ENCODE measurements at regions not wholly inside any gene's neighbourhood (a gene's known extent, or its start where the extent isn't known, plus 50 kb on each side); places are given as distances from the start of the nearest gene placed in this dataset.

DNA sequence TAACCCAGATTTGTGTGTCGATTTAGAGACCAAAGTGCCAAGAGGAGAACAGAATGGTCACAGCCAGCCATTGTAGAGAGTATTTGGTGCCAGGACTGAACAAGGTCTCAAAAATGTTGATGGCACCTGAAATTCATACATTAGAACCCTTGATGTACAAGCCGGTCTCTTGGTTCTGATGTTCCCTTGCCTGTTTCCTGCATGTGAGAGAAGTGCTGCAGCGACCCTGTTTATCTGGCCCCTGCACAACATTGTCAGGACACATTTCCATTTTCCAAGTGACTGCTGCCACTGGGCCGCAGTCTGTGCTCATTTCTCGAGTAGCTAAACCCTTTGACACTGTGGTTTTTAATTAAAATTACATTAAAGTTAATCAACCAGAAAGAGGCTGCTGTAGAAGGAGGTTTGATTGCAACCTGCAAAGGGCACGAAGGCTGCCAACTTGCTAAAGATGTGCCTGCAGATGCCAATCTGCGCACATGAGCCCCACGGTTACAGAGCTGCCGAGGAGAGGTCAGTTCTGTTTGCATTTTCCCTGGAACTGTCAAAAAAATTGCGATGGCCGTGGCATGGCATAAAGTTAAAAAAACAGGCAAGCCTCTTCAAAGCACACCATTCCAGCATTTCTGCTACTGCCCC is 136.4 kb upstream of the CMC1 start:
- dilution Hi-C loops (cut with MboI; ENCODE audit: extremely low pct_ligation_motif_present, low sequenced_read_pairs): no loop called here
- Histone ChIP-seq H3K4me1 (ENCODE audit: control insufficient read depth, extremely low read depth, insufficient read depth, low read length) (no peaks in the 10 kb centered on the region), H3K9me3 (ENCODE audit: control insufficient read depth, low read depth, low read length) (no peaks in the 10 kb centered on the region), H3K79me2 (ENCODE audit: control insufficient read depth, insufficient read depth, low read length) (no peaks in the 10 kb centered on the region), H3K9ac (ENCODE audit: control insufficient read depth, extremely low read depth, insufficient read depth, low read length) (no peak overlapping the region), H3K4me3 (ENCODE audit: control insufficient read depth in 2 of 3, extremely low read depth in 1 of 3, insufficient read depth in 2 of 3, low read depth in 1 of 3, low read length in 3 of 3) (no peak overlapping the region), H4K20me1 (ENCODE audit: control insufficient read depth, extremely low read depth, insufficient read depth, low read length) (no peaks in the 10 kb centered on the region), H3K36me3 (ENCODE audit: control insufficient read depth in 2 of 2, extremely low read depth in 1 of 2, insufficient read depth in 2 of 2, low read length in 2 of 2) (no peaks in the 10 kb centered on the region), H3K4me2 (ENCODE audit: control insufficient read depth, extremely low read depth, insufficient read depth, low read depth, low read length) (no peak overlapping the region), H3K27me3 (ENCODE audit: control insufficient read depth, extremely low read depth, insufficient read depth, low read length) (no peaks in the 10 kb centered on the region), H3K27ac (ENCODE audit: control insufficient read depth, insufficient read depth, low read length) (no peak overlapping the region), H2AFZ (ENCODE audit: control insufficient read depth, low read length) (no peak overlapping the region), H3K9me1 (ENCODE audit: control insufficient read depth, extremely low read depth, insufficient read depth, low read length) (no peaks in the 10 kb centered on the region)
- FAIRE-seq (no peak), DNase-seq (ENCODE audit: low read depth, low spot score) (no peak)
- no peak for TF ChIP-seq EZH2 (IDR thresholded peaks at IDR 0.05; ENCODE audit: low read length)
- TF ChIP-seq, protein P1, sequence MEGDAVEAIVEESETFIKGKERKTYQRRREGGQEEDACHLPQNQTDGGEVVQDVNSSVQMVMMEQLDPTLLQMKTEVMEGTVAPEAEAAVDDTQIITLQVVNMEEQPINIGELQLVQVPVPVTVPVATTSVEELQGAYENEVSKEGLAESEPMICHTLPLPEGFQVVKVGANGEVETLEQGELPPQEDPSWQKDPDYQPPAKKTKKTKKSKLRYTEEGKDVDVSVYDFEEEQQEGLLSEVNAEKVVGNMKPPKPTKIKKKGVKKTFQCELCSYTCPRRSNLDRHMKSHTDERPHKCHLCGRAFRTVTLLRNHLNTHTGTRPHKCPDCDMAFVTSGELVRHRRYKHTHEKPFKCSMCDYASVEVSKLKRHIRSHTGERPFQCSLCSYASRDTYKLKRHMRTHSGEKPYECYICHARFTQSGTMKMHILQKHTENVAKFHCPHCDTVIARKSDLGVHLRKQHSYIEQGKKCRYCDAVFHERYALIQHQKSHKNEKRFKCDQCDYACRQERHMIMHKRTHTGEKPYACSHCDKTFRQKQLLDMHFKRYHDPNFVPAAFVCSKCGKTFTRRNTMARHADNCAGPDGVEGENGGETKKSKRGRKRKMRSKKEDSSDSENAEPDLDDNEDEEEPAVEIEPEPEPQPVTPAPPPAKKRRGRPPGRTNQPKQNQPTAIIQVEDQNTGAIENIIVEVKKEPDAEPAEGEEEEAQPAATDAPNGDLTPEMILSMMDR (optimal IDR thresholded peaks at IDR 0.05 in 1 of 3, IDR thresholded peaks at IDR 0.05 in 1 of 3, conservative IDR thresholded peaks at IDR 0.05 in 1 of 3; ENCODE audit: extremely low read depth in 1 of 3, insufficient read depth in 2 of 3, low read length in 3 of 3): no peak

DNA sequence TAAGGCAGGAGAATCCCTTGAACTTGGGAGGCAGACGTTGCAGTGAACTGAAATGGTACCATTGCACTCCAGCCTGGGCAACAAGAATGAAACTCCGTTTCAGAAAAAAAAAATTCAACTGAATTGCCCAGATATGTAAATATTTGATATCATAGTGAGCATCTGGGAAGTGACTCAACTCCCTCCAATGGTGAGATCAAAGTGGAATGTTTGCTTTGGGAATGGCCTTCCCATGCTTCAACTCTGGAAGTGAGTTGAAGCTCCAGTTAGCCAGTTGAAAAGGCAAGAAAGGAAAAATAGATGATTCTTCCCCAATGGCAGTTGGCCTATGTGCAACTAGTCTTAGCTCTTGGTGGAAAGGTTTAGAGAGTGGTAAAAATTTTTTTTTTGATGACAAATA is 131.6 kb upstream of the CMC1 start:
- Histone ChIP-seq H4K20me1 (ENCODE audit: control insufficient read depth, extremely low read depth, insufficient read depth, low read length) (no peaks in the 10 kb centered on the region), H3K79me2 (ENCODE audit: control insufficient read depth, insufficient read depth, low read length) (no peaks in the 10 kb centered on the region), H3K27ac (ENCODE audit: control insufficient read depth, insufficient read depth, low read length) (no peak overlapping the region), H3K9ac (ENCODE audit: control insufficient read depth, extremely low read depth, insufficient read depth, low read length) (no peak overlapping the region), H3K36me3 (ENCODE audit: control insufficient read depth in 2 of 2, extremely low read depth in 1 of 2, insufficient read depth in 2 of 2, low read length in 2 of 2) (no peaks in the 10 kb centered on the region), H3K4me3 (ENCODE audit: control insufficient read depth in 2 of 3, extremely low read depth in 1 of 3, insufficient read depth in 2 of 3, low read depth in 1 of 3, low read length in 3 of 3) (no peak overlapping the region), H3K9me3 (ENCODE audit: control insufficient read depth, low read depth, low read length) (no peaks in the 10 kb centered on the region), H3K4me1 (ENCODE audit: control insufficient read depth, extremely low read depth, insufficient read depth, low read length) (no peaks in the 10 kb centered on the region), H3K9me1 (ENCODE audit: control insufficient read depth, extremely low read depth, insufficient read depth, low read length) (no peaks in the 10 kb centered on the region), H2AFZ (ENCODE audit: control insufficient read depth, low read length) (no peak overlapping the region), H3K4me2 (ENCODE audit: control insufficient read depth, extremely low read depth, insufficient read depth, low read depth, low read length) (no peak overlapping the region), H3K27me3 (ENCODE audit: control insufficient read depth, extremely low read depth, insufficient read depth, low read length) (no peaks in the 10 kb centered on the region)
- TF ChIP-seq EZH2 (IDR thresholded peaks at IDR 0.05; ENCODE audit: low read length): no peak
- TF ChIP-seq, protein P1 (optimal IDR thresholded peaks at IDR 0.05 in 1 of 3, IDR thresholded peaks at IDR 0.05 in 1 of 3, conservative IDR thresholded peaks at IDR 0.05 in 1 of 3; ENCODE audit: extremely low read depth in 1 of 3, insufficient read depth in 2 of 3, low read length in 3 of 3): no peak
- no peak for DNase-seq (ENCODE audit: low read depth, low spot score)
- dilution Hi-C loops (cut with MboI; ENCODE audit: extremely low pct_ligation_motif_present, low sequenced_read_pairs): no loop called here
- FAIRE-seq: no peak

All from keratinocyte (primary cell).